ENCODE measurements at regions not wholly inside any gene's neighbourhood (a gene's known extent, or its start where the extent isn't known, plus 50 kb on each side); places are given as distances from the start of the nearest gene placed in this dataset.

- H3K4me3 ChIP-seq (ENCODE audit: low read depth, low read length), result no peak overlapping the region
- H3K27ac ChIP-seq (ENCODE audit: extremely low read depth, low read depth, low read length), result no peak overlapping the region
- no peaks in the 10 kb centered on the region for H3K9me3 ChIP-seq (ENCODE audit: control insufficient read depth, insufficient read depth, low read depth, low read length)
- ChIA-PET POLR2A (no interaction called here), CTCF (no interaction called here)
- H3K4me1 ChIP-seq (ENCODE audit: control insufficient read depth, insufficient read depth, low read length), result no peaks in the 10 kb centered on the region
- no peak for TF ChIP-seq PRDM2 (tag by site-specific recombination; IDR thresholded peaks at IDR 0.05; ENCODE audit: borderline replicate concordance)
- H3K36me3 ChIP-seq (ENCODE audit: control insufficient read depth in 2 of 2, insufficient read depth in 1 of 2, low read length in 2 of 2), result no peaks in the 10 kb centered on the region
Measured at GRCh38 chr2:15872854-15873253, 67.5 kb upstream of the MYCN start.

DNA sequence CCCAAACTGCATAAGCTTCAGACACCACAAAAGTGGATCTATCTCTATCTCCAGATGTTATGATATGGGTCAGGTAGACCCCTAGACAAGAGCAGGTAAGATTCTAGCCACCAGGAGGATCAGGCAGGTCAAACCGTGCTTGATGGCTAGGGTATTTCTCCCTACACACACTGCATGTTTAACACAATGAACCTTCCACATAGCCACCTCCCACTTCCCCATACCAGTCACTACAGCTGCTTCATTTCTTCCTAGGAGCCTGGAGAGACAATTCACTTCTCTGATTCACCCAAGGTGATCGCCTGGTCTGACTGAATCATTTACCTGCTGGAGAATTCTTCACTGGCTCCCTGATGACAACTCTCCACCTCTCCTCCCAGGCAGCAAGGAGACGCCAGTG lies 66.0 kb upstream of the MYCN start:
- H3K4me1 ChIP-seq (ENCODE audit: control insufficient read depth, insufficient read depth, low read length), result no peaks in the 10 kb centered on the region
- H3K4me3 ChIP-seq (ENCODE audit: low read depth, low read length), result no peak overlapping the region
- no peaks in the 10 kb centered on the region for H3K36me3 ChIP-seq (ENCODE audit: control insufficient read depth in 2 of 2, insufficient read depth in 1 of 2, low read length in 2 of 2)
- no peak overlapping the region for H3K27ac ChIP-seq (ENCODE audit: extremely low read depth, low read depth, low read length)
- no peaks in the 10 kb centered on the region for H3K9me3 ChIP-seq (ENCODE audit: control insufficient read depth, insufficient read depth, low read depth, low read length)
- ChIA-PET POLR2A (no interaction called here), CTCF (no interaction called here)
- TF ChIP-seq ZNF366 (tag by site-specific recombination; conservative IDR thresholded peaks at IDR 0.05), result no peak
- no peak for TF ChIP-seq ZSCAN23 (tag by site-specific recombination; IDR thresholded peaks at IDR 0.05)
- no peak for TF ChIP-seq ZNF350 (tag by site-specific recombination; IDR thresholded peaks at IDR 0.05)
- no peak for TF ChIP-seq ZNF768 (tag by site-specific recombination; IDR thresholded peaks at IDR 0.05)
- TF ChIP-seq KLF7 (tag by site-specific recombination; IDR thresholded peaks at IDR 0.05; ENCODE audit: borderline replicate concordance), result no peak
- TF ChIP-seq ZBTB17 (tag by site-specific recombination; IDR thresholded peaks at IDR 0.05), result no peak
- no peak for TF ChIP-seq ZNF660 (tag by site-specific recombination; IDR thresholded peaks at IDR 0.05)
- no peak for TF ChIP-seq ZNF433 (tag by site-specific recombination; IDR thresholded peaks at IDR 0.05; ENCODE audit: low read depth)
- no peak for TF ChIP-seq ZBTB49 (tag by site-specific recombination; IDR thresholded peaks at IDR 0.05; ENCODE audit: low read depth)
- TF ChIP-seq ZBTB7A (tag by site-specific recombination; IDR thresholded peaks at IDR 0.05; ENCODE audit: low read depth), result no peak
- no peak for TF ChIP-seq ZNF785 (tag by site-specific recombination; IDR thresholded peaks at IDR 0.05)
- no peak for TF ChIP-seq PRDM1 (tag by site-specific recombination; IDR thresholded peaks at IDR 0.05)
- no peak for TF ChIP-seq ZNF837 (tag by site-specific recombination; IDR thresholded peaks at IDR 0.05)
- TF ChIP-seq ZNF529 (tag by site-specific recombination; IDR thresholded peaks at IDR 0.05; ENCODE audit: insufficient replicate concordance), result no peak
- no peak for TF ChIP-seq ZNF184 (tag by site-specific recombination; IDR thresholded peaks at IDR 0.05)
- TF ChIP-seq ZNF157 (tag by site-specific recombination; IDR thresholded peaks at IDR 0.05), result no peak
- TF ChIP-seq ZNF223 (tag by site-specific recombination; IDR thresholded peaks at IDR 0.05), result no peak
- no peak for TF ChIP-seq ZNF548 (tag by site-specific recombination; IDR thresholded peaks at IDR 0.05)
- no peak for TF ChIP-seq ZNF658 (tag by site-specific recombination; IDR thresholded peaks at IDR 0.05)
